GM12872 (cell line): ENCODE measurements at regions not wholly inside any gene's neighbourhood (a gene's known extent, or its start where the extent isn't known, plus 50 kb on each side); places are given as distances from the start of the nearest gene placed in this dataset.

ENCODE experiments used
- TF ChIP-seq, protein P1 (sequence below): IDR thresholded peaks from 3 replicates; pipeline ENCODE4 v1.5.1; 2011; ENCODE audit warnings: low read depth, mild to moderate bottlenecking, low read length, moderate library complexity; ENCODE audit not compliant: insufficient read depth

DNA sequence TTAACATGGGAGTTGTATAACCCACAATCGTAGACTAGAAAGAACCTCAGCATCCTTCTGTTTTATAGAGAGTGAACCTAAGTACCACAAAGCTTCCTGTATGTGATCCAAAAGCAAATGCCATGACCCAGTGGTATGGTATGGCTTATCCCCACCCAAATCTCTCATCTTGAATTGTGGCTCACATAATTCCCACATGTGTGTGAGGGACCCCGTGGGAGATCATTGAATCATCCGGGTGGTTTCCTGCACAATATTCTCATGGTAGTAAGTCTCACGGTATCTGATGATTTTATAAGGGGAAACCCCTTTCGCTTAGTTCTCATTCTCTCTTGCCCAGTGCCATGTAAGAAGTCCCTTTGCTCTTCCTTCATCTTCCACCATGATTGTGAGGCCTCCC is 587.9 kb downstream of the LMO7 start:
- TF ChIP-seq, protein P1, sequence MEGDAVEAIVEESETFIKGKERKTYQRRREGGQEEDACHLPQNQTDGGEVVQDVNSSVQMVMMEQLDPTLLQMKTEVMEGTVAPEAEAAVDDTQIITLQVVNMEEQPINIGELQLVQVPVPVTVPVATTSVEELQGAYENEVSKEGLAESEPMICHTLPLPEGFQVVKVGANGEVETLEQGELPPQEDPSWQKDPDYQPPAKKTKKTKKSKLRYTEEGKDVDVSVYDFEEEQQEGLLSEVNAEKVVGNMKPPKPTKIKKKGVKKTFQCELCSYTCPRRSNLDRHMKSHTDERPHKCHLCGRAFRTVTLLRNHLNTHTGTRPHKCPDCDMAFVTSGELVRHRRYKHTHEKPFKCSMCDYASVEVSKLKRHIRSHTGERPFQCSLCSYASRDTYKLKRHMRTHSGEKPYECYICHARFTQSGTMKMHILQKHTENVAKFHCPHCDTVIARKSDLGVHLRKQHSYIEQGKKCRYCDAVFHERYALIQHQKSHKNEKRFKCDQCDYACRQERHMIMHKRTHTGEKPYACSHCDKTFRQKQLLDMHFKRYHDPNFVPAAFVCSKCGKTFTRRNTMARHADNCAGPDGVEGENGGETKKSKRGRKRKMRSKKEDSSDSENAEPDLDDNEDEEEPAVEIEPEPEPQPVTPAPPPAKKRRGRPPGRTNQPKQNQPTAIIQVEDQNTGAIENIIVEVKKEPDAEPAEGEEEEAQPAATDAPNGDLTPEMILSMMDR: no peak

GRCh38 chr13:76223565-76223964 is 587.4 kb downstream of the LMO7 start:
- TF ChIP-seq, protein P1: 0 out of 3 replicates have a peak, but pooled peaks have one; percentile 15

DNA sequence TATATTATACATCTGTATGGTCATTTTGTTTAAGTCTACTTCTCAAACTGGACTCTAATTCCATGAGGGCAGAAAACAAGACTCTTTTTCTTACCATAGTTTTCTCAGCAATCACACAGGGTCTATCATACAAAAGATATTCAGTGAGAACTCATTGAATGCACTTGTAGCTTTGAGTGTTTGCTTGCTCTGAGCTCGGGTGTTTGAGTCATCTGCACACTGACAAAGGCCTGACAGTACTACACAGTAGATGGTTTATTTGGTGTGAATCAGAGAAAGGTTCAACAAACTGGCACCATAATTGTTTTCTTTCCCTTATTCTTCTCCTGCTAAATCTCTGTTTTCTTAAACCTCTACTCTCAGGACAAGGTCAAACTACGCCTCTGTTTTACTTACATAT is 586.4 kb downstream of the LMO7 start:
- TF ChIP-seq, protein P1: no peak

- TF ChIP-seq, protein P1: no peak
Observed at GRCh38 chr13:76216729-76217128, 580.6 kb downstream of the LMO7 start.

- TF ChIP-seq, protein P1: no peak
Observed at GRCh38 chr13:76214001-76214400, 577.9 kb downstream of the LMO7 start.

GRCh38 chr13:76213423-76213904 is 577.3 kb downstream of the LMO7 start:
- TF ChIP-seq, protein P1: no peak

DNA sequence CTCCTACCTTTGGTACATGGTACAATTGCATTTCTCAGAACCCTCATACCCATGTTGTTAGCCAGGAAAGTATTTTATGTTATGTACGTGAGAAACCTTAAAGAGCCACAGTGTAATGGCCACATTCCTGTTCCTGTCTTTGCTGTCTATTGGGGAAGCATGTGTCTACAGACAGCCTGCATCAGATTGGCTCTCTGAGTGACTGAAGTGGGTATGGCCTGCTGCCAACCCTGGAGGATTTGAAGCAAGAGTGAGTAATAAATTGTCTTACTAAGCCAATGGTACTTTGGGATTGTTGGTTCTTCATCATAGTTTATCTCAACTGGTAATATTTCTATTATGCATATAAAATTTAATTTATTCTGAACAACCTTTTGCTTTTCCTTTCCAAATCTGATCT is 574.1 kb downstream of the LMO7 start:
- TF ChIP-seq, protein P1: no peak
